IgD-negative memory B cell (primary cell): ENCODE measurements at regions not wholly inside any gene's neighbourhood (a gene's known extent, or its start where the extent isn't known, plus 50 kb on each side); places are given as distances from the start of the nearest gene placed in this dataset.
A peak's percentile ranks its signal among the peaks of the same experiment; 100 is the strongest.

Experiments used
- H3K27ac Mint-ChIP-seq, 3 donors: one replicate each; pipeline ENCODE4 v1.8.0; 2020 to 2022; ENCODE audit warnings: mild to moderate bottlenecking in 3 of 3, mixed read lengths in 3 of 3, moderate library complexity in 1 of 3
- H3K27me3 Mint-ChIP-seq: one replicate; pipeline ENCODE4 v1.8.0; 2021; ENCODE audit warnings: mixed read lengths
- H3K36me3 Mint-ChIP-seq: one replicate; pipeline ENCODE4 v1.8.0; 2020; ENCODE audit warnings: mild to moderate bottlenecking, mixed read lengths
- H3K4me1 Mint-ChIP-seq, 3 donors: one replicate each; pipeline ENCODE4 v1.8.0; 2020 to 2022; ENCODE audit warnings: mixed read lengths in 3 of 3, mild to moderate bottlenecking in 1 of 3
- H3K4me3 Mint-ChIP-seq, 4 donors: one replicate each; pipeline ENCODE4 v1.8.0; 2020 to 2022; ENCODE audit warnings: mild to moderate bottlenecking in 4 of 4, mixed read lengths in 4 of 4, moderate library complexity in 3 of 4
- H3K9me3 Mint-ChIP-seq, 3 donors: one replicate each; pipeline ENCODE4 v1.8.0; 2020 to 2021; ENCODE audit warnings: mixed read lengths in 3 of 3, mild to moderate bottlenecking in 1 of 3

DNA sequence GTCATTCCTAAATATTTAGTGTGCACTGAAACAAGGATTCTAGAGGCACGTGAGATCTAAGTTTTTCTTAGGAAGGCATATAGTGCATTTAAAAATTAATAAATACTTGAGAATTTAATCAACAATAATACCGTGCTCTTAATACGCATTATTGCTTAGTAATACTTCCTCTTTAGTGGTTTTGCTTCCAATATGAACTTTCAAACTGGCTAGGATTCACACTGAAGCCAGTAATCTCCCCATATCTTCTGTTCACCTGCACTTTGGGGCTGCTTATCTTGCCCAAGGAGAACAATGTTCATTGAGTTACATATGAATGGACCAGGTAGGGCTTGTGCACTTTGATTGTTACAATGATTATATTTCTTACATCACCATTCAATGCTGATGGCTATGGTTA is 180.5 kb upstream of the RIOK2 start:
- Mint-ChIP-seq H3K27me3 (no peaks in the 10 kb centered on the region), H3K4me1 (peaks cover 0 to 6% (median 0%) of the 10 kb centered on the region in 3 donors), H3K36me3 (peaks cover 1% of the 10 kb centered on the region), H3K4me3 (no peak overlapping the region), H3K27ac (no peak overlapping the region), H3K9me3 (peaks cover 3 to 7% (median 3%) of the 10 kb centered on the region in 3 donors)

DNA sequence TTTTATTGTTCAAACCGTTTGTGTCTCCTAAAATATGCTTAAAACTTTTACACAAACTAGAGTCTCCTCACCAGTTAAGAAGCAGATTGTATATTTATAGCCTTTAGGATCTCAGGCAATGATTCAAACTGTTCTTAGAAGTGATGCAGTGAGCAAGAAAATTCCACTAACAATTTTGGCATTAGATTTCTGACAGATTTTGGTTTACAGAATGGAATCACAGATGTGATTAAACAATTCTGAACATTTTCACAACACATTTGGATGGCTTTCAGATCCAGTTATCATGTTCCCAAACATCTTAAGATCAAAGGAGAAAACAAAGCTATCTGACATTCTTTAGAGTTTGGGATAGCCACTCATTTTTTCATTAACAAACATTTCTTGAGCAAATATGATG is 181.7 kb upstream of the RIOK2 start:
- Mint-ChIP-seq H3K27me3 (no peaks in the 10 kb centered on the region), H3K4me1 (peaks cover 0 to 6% (median 0%) of the 10 kb centered on the region in 3 donors), H3K36me3 (peaks cover 1% of the 10 kb centered on the region), H3K4me3 (no peak overlapping the region), H3K9me3 (peaks cover 3 to 7% (median 3%) of the 10 kb centered on the region in 3 donors), H3K27ac (no peak overlapping the region)

DNA sequence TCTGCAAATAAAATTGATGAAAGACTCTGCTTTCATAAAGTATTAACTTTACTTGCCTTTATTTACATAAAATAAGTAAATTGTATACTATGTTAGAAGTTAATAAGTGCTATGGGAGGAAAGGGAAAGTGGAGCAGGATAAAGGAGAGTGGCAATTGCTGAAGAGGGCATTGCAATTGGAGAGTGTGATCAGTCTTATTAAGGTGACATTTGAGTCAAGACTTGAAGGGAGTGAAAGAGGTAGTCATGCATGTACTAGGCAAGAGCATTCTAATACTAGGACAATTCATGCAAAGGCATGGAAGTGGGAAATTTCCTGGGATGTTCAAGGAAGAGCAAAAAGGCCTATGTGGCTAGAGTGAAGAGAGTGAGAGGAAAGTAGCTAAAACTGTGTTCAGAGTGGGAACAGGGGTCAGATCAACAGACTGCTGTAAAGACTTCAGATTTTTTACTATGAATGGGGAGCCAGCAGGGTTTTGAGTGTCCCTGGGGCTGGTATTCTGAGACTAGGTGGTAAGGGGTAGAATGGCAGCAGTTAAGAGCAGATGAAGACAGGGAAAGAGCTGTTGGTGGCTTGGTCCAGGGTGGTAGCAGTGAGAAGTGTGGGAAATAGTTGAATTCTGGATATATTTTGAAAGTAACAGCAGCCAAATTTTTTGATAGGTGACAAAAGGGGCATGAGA is 182.3 kb upstream of the RIOK2 start:
- Mint-ChIP-seq H3K4me1 (peaks cover 0 to 6% (median 0%) of the 10 kb centered on the region in 3 donors), H3K27me3 (no peaks in the 10 kb centered on the region), H3K27ac (peak overlapping the region in 1 of 3 donors; percentile 57), H3K4me3 (peak overlapping the region in 1 of 4 donors; percentile 10), H3K9me3 (peaks cover 3 to 9% (median 6%) of the 10 kb centered on the region in 3 donors), H3K36me3 (peaks cover 1% of the 10 kb centered on the region)

DNA sequence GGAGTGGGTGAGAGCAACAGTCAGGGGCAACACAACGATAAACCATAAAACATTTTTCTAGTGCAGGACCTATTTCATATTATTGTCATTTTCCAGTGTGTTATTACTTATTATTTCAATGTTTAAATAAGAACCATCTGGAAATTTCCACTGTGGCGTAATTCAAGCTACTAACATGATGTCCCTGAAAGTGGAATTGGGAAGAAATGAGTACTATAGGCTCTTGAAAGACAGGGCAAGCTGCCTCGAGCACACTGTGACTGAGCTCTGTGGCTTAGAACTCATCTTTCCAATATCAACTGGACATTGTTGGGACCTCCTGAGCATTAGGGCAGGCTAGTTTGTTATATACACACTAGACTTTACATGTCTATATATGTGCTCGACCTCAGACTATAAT is 182.9 kb upstream of the RIOK2 start:
- H3K9me3 Mint-ChIP-seq: peaks cover 4 to 9% (median 6%) of the 10 kb centered on the region in 3 donors
- peaks cover 0 to 6% (median 0%) of the 10 kb centered on the region in 3 donors for H3K4me1 Mint-ChIP-seq
- H3K27ac Mint-ChIP-seq: peak overlapping the region in 1 of 3 donors; percentile 57
- H3K4me3 Mint-ChIP-seq: no peak overlapping the region
- no peaks in the 10 kb centered on the region for H3K27me3 Mint-ChIP-seq
- peaks cover 1% of the 10 kb centered on the region for H3K36me3 Mint-ChIP-seq

DNA sequence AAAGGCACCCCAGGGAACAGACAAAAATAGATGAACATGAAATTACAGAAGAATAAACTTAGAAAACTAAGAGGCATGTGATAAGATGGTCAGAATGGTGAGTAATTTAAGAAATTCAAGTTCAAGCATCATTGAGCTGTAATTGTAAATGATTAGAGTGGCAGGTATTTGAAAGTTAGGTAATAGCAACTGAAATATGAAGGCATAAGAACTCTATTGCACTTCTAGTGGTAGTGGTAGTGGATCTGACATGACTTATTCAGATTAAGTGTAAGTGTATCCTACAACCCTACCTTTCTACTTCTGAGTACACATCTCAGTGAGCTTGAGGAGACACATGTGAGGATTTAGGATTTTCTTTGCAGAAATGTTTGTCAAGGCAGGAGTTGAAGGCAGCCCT is 192.9 kb upstream of the RIOK2 start:
- H3K9me3 Mint-ChIP-seq: peaks cover 0 to 2% (median 1%) of the 10 kb centered on the region in 3 donors
- no peak overlapping the region for H3K27ac Mint-ChIP-seq
- no peaks in the 10 kb centered on the region for H3K27me3 Mint-ChIP-seq
- no peak overlapping the region for H3K4me3 Mint-ChIP-seq
- H3K36me3 Mint-ChIP-seq: no peaks in the 10 kb centered on the region
- no peaks in the 10 kb centered on the region for H3K4me1 Mint-ChIP-seq

DNA sequence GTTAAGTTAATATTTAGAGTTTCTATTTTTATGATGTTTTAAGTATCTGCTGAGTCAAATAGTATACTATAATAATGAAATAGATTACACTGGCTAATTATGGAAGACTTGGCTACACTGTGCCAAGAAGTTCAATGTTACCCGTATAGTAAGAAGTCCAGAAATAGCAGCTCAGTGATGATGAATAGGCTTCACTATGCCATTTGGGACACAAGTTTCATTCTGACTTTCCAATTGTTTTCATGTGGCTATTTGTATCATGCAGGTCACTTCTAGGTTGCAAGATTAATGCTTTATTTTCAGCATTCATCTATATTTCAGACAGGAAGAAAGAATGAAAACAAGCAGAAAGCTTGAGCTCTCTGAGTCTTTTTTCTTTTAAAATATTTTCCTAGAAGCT is 194.5 kb upstream of the RIOK2 start:
- Mint-ChIP-seq H3K27me3 (no peaks in the 10 kb centered on the region), H3K36me3 (no peaks in the 10 kb centered on the region), H3K9me3 (peaks cover 0 to 2% (median 1%) of the 10 kb centered on the region in 3 donors), H3K4me1 (no peaks in the 10 kb centered on the region), H3K4me3 (no peak overlapping the region), H3K27ac (no peak overlapping the region)

DNA sequence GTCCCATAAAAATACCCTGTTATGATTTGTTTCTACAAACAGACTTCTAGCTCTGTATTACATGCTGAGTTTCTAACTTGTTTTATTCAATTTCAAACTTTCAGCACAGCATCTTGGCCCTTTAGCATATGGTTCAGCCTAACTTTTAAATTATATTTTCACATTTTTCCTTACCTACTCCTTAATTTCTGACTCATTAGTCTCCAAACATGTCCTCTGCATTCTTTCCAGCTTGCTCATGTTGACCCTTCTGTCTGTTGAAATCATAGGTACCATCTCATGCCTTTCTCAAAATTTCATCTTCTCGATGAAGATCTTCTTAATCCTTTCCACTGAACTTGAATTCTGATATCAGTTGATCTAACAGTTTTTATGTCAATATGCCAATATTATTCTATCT is 200.9 kb upstream of the RIOK2 start:
- Mint-ChIP-seq H3K4me1 (no peaks in the 10 kb centered on the region), H3K36me3 (no peaks in the 10 kb centered on the region), H3K27ac (no peak overlapping the region), H3K9me3 (peaks cover 0 to 2% (median under 1%) of the 10 kb centered on the region in 3 donors), H3K4me3 (no peak overlapping the region), H3K27me3 (no peaks in the 10 kb centered on the region)

DNA sequence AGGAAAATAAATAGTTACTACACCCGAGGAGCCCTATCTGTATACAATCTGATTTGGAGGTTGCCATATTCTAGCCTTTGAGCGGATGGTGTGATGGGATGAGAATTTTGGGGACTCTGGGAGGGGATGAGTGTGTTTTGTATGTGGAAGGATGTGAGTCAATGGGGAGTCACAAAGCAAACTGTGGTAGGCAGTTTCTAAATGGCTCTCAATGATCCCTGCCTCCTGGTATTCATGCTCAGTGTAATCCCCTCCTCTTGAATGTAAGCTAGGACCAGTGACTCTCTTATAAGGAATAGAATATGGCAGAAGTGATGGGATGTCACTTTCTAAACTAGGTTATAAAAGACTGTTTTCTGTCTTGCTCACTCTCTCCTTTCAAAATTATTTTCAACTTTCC is 205.7 kb upstream of the RIOK2 start:
- Mint-ChIP-seq H3K36me3 (peaks cover 5% of the 10 kb centered on the region), H3K27me3 (no peaks in the 10 kb centered on the region), H3K4me1 (no peaks in the 10 kb centered on the region), H3K4me3 (no peak overlapping the region), H3K9me3 (peaks cover 0 to 3% (median 0%) of the 10 kb centered on the region in 3 donors), H3K27ac (no peak overlapping the region)

DNA sequence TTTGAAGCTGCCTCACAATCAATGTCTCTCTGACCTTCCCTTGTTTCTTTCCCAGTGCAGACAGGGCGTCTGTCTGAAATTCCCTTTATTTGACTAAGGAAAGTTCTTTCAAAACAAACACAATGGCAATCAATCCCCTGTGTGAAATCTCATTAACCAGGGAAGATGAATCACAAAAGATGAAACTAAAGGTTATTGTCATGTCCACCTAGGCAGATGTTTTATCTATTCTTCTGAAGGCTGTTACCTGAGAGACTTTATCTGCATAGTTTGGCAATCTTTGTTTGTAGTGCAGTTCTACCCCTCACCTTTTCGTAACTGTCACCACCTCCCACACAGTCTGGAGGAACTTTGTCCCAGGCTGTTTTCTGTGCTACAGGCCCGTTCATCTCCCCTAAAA is 217.5 kb upstream of the RIOK2 start:
- H3K27me3 Mint-ChIP-seq: no peaks in the 10 kb centered on the region
- H3K4me3 Mint-ChIP-seq: no peak overlapping the region
- H3K27ac Mint-ChIP-seq: no peak overlapping the region
- no peaks in the 10 kb centered on the region for H3K4me1 Mint-ChIP-seq
- no peaks in the 10 kb centered on the region for H3K9me3 Mint-ChIP-seq
- H3K36me3 Mint-ChIP-seq: no peaks in the 10 kb centered on the region

DNA sequence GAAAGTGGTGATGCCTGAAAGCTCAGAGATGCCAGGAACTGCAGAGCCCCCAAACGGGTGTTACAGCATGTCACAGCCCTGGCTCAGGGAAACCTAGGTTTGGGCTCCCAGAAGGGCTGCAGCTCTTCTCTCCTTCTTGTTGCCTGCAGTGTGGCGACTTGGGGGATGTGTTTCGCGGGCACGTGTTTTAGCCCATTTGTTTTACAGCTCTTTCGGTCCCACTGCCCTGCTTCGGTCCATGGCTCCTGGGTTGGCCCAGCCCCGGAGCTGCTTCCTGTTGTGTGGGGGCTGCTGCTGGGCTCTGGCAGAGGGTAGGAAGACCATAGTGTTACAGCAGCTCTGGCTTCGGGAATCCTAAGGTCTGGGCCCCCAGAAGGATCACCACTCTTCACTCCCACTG is 222.9 kb upstream of the RIOK2 start:
- Mint-ChIP-seq H3K27ac (no peak overlapping the region), H3K9me3 (peaks cover 0 to 3% (median 0%) of the 10 kb centered on the region in 3 donors), H3K36me3 (no peaks in the 10 kb centered on the region), H3K4me1 (no peaks in the 10 kb centered on the region), H3K4me3 (no peak overlapping the region), H3K27me3 (no peaks in the 10 kb centered on the region)

DNA sequence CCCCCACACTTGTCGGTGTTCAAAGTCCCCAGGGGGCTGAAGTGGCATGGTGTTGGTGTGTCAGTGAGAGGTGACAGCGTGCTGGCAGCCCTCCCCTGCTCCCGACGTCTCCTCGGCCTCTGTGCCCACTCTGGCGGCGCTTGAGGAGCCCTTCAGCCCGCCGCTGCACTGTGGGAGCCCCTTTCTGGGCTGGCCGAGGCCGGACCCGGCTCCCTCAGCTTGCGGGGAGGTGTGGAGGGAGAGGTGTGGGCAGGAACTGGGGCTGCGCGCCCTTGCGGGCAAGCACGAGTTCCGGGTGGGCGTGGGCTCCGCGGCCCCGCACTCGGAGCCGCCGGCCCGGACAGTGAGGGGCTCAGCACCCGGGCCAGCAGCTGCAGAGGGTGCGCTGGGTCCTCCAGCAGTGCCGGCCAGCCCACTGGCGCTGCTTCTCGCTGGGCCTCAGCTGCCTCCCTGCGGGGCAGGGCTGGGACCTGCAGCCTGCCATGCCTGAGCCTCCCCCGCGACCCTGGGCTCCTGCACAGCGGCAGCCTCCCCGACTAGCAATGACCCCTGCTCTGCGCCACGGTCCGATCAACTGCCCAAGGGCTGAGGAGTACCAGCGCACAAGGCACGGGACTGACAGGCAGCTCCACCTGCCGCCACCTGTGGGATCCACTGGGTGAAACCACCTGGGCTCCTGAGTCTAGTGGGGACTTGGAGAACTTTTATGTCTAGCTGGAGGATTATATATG is 224.1 kb upstream of the RIOK2 start:
- Mint-ChIP-seq H3K27ac (no peak overlapping the region), H3K27me3 (no peaks in the 10 kb centered on the region), H3K36me3 (no peaks in the 10 kb centered on the region), H3K4me3 (peak overlapping the region in 1 of 4 donors; percentile 12), H3K9me3 (peaks cover 0 to 3% (median 0%) of the 10 kb centered on the region in 3 donors), H3K4me1 (no peaks in the 10 kb centered on the region)

DNA sequence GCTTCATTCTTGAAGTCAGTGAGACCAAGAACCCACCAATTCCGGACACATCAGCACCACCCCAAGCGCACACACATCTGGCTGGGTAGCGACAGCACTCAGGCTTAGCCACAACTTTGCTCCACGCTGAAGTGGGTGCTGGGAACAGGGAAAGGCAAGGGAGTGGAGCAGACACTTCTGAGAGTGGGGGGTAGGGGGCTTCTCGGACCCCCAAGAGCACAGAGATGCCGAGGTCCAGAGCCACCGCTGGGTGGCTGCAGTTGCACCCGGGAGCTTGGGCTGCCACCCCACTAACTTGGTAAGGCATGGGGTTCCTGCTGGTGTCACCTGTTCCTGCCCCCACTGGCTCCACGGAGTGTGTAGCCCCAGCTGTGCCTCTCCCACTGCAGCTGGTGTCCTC is 225.3 kb upstream of the RIOK2 start:
- peaks cover 0 to 3% (median 0%) of the 10 kb centered on the region in 3 donors for H3K9me3 Mint-ChIP-seq
- H3K4me1 Mint-ChIP-seq: no peaks in the 10 kb centered on the region
- no peaks in the 10 kb centered on the region for H3K36me3 Mint-ChIP-seq

DNA sequence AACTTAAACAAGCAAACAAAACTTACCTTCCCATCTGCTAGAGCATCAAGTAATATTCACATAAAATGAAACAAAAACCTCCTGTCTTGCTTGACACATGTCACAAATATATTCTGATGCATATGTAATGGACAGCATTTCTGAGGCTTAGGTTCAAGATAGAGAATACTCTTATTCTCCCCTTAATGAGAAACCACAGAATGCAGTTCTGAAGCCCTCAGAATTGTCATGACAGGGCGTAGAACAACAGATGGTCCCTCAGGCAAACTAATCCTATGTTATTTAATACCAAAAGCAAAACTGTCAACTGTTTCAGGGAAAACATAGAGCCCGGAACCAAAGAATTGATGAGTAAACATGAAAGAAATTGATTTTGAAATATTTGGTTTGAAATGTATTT is 229.9 kb upstream of the RIOK2 start:
- H3K27ac Mint-ChIP-seq: no peak overlapping the region
- no peaks in the 10 kb centered on the region for H3K4me1 Mint-ChIP-seq
- no peaks in the 10 kb centered on the region for H3K27me3 Mint-ChIP-seq
- H3K4me3 Mint-ChIP-seq: no peak overlapping the region
- no peaks in the 10 kb centered on the region for H3K9me3 Mint-ChIP-seq
- H3K36me3 Mint-ChIP-seq: no peaks in the 10 kb centered on the region

More for the DNA sequence above, 225.3 kb upstream of the RIOK2 start:
- H3K4me3 Mint-ChIP-seq: no peak overlapping the region
- H3K27me3 Mint-ChIP-seq: no peaks in the 10 kb centered on the region
- no peak overlapping the region for H3K27ac Mint-ChIP-seq

DNA sequence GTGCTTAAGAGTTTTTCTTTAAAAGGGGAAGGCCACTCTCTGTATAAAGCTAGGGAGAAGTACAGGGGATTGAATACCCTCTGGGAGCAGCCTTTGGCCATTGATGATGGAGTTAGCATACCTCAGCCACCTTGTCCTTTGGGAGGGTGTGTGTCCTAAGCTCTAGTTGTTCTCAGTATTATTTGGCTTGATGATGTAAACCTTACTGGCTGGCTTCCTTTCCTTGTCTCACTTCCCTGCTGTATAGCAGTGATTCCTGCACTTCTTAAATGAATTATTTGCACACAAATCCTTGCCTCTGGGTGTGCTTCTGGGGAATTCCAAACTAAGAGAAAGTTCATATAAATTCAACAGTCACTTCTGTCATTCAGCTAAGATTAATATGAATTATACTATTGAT is 234.9 kb upstream of the RIOK2 start:
- Mint-ChIP-seq H3K27ac (no peak overlapping the region), H3K27me3 (no peaks in the 10 kb centered on the region), H3K4me3 (no peak overlapping the region), H3K9me3 (no peaks in the 10 kb centered on the region), H3K36me3 (no peaks in the 10 kb centered on the region), H3K4me1 (no peaks in the 10 kb centered on the region)

DNA sequence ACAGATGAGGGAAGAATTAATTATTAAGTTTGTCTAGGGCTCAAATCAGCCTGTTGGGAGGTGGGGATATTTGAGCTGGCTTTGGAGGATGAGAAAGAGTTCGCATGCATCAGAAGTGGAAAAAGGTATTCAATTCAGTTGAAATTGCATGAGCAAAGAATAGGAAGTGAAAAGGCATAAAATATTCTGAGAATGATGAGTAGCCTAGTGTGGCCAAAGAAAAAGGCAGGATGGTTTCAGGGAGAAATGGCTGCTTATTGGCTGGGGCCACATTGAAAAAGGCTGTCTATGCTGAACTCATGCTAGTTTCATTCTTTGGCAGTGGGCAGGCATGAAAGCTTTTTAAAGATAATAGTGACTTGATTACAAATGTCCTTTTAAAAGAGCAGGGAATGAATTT is 235.4 kb upstream of the RIOK2 start:
- H3K27me3 Mint-ChIP-seq: no peaks in the 10 kb centered on the region
- no peaks in the 10 kb centered on the region for H3K4me1 Mint-ChIP-seq
- H3K27ac Mint-ChIP-seq: no peak overlapping the region
- H3K9me3 Mint-ChIP-seq: no peaks in the 10 kb centered on the region
- H3K4me3 Mint-ChIP-seq: no peak overlapping the region
- H3K36me3 Mint-ChIP-seq: no peaks in the 10 kb centered on the region

DNA sequence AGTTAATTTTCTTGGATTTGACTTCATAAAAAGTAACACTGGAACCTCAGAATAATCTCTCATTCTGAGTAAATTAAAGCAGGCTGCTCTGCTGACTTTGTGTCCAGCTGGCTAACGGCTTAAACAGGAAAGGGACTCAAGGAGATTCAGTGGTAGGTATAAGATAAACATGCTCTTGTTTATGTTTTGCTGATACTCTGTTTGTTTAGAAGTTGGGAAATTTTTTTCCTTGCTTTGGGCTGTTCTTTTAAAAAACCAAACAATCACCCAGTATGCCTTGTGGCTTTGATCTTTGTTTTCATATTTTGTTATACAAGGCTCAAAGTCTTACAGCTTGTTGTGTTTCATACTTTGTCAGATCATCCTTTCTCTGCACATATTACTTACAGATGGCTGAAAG is 237.6 kb upstream of the RIOK2 start:
- Mint-ChIP-seq H3K27ac (no peak overlapping the region), H3K4me3 (no peak overlapping the region), H3K36me3 (no peaks in the 10 kb centered on the region), H3K9me3 (peaks cover 0 to 2% (median 0%) of the 10 kb centered on the region in 3 donors), H3K4me1 (no peaks in the 10 kb centered on the region), H3K27me3 (no peaks in the 10 kb centered on the region)
